ENCODE measurements at regions not wholly inside any gene's neighbourhood (a gene's known extent, or its start where the extent isn't known, plus 50 kb on each side); places are given as distances from the start of the nearest gene placed in this dataset.

- DNase-seq = no peak
Observed at GRCh38 chr10:128594688-128595087, 468.5 kb upstream of the MKI67 start.

GRCh38 chr10:128596906-128597305, 470.7 kb upstream of the MKI67 start:
- DNase-seq = no peak

- no peak for DNase-seq
Observed at GRCh38 chr10:128599030-128599429, 472.8 kb upstream of the MKI67 start.

GRCh38 chr10:128599538-128599937, 473.3 kb upstream of the MKI67 start:
- no peak for DNase-seq

GRCh38 chr10:128602183-128602582, 476.0 kb upstream of the MKI67 start:
- DNase-seq = no peak

- DNase-seq = no peak
Observed at GRCh38 chr10:128604025-128604424, 477.8 kb upstream of the MKI67 start.

GRCh38 chr10:128605180-128605579, 479.0 kb upstream of the MKI67 start:
- no peak for DNase-seq

GRCh38 chr10:128606055-128606454, 479.8 kb upstream of the MKI67 start:
- no peak for DNase-seq

GRCh38 chr10:128608791-128609190, 482.6 kb upstream of the MKI67 start:
- DNase-seq = no peak

GRCh38 chr10:128609460-128609859, 483.2 kb upstream of the MKI67 start:
- no peak for DNase-seq

GRCh38 chr10:128610113-128610512, 483.9 kb upstream of the MKI67 start:
- DNase-seq = no peak

- no peak for DNase-seq
Observed at GRCh38 chr10:128612195-128612594, 486.0 kb upstream of the MKI67 start.

GRCh38 chr10:128612631-128613030, 486.4 kb upstream of the MKI67 start:
- DNase-seq = no peak

- DNase-seq = no peak
Observed at GRCh38 chr10:128614016-128614605, 487.9 kb upstream of the MKI67 start.

- DNase-seq = no peak
Observed at GRCh38 chr10:128614802-128615553, 488.8 kb upstream of the MKI67 start.

- no peak for DNase-seq
Observed at GRCh38 chr10:128617532-128617931, 491.3 kb upstream of the MKI67 start.

- no peak for DNase-seq
Observed at GRCh38 chr10:128622706-128623105, 496.5 kb upstream of the MKI67 start.

- no peak for DNase-seq
Observed at GRCh38 chr10:128623776-128624175, 497.6 kb upstream of the MKI67 start.

- no peak for DNase-seq
Observed at GRCh38 chr10:128624656-128625530, 498.7 kb upstream of the MKI67 start.

GRCh38 chr10:128625926-128626325, 499.7 kb upstream of the MKI67 start:
- no peak for DNase-seq

- no peak for DNase-seq
Observed at GRCh38 chr10:128626397-128627000, 500.3 kb upstream of the MKI67 start.

GRCh38 chr10:128627811-128628210, 501.6 kb upstream of the MKI67 start:
- DNase-seq = no peak

- DNase-seq = no peak
Observed at GRCh38 chr10:128628252-128628651, 502.0 kb upstream of the MKI67 start.
